HG02610 (cell line): ENCODE measurements at regions not wholly inside any gene's neighbourhood (a gene's known extent, or its start where the extent isn't known, plus 50 kb on each side); places are given as distances from the start of the nearest gene placed in this dataset.
"Not testable (repeated sequence)": the region's sequence is repeated elsewhere in the genome, so short reads cannot be mapped to it uniquely, and the experiment has no call there.

Experiments
- ATAC-seq: cut with Tn5 transposase; IDR thresholded peaks from one replicate; pipeline ENCODE4 v1.9.1; 2021; ENCODE audit warnings: mild to moderate bottlenecking, moderate library complexity; ENCODE audit not compliant: unreplicated experiment

GRCh38 chr14:83712418-83713129, 1817.4 kb upstream of the FLRT2 start:
- ATAC-seq, result no peak

- ATAC-seq, result no peak
These were observed 1816.2 kb upstream of the FLRT2 start for GRCh38 chr14:83713732-83714131.

GRCh38 chr14:83714151-83714550, 1815.8 kb upstream of the FLRT2 start:
- no peak for ATAC-seq

- ATAC-seq, result not testable (repeated sequence)
These were observed 1810.5 kb upstream of the FLRT2 start for GRCh38 chr14:83719435-83719834.

GRCh38 chr14:83733670-83734069, 1796.3 kb upstream of the FLRT2 start:
- ATAC-seq, result no peak

- ATAC-seq, result no peak
These were observed 1795.5 kb upstream of the FLRT2 start for GRCh38 chr14:83734431-83734830.

- ATAC-seq, result no peak
These were observed 1788.7 kb upstream of the FLRT2 start for GRCh38 chr14:83741269-83741668.

- ATAC-seq, result no peak
These were observed 1785.7 kb upstream of the FLRT2 start for GRCh38 chr14:83744224-83744623.

GRCh38 chr14:83744891-83745290, 1785.1 kb upstream of the FLRT2 start:
- ATAC-seq, result no peak

- no peak for ATAC-seq
These were observed 1783.6 kb upstream of the FLRT2 start for GRCh38 chr14:83746336-83746735.

- ATAC-seq, result no peak
These were observed 1772.0 kb upstream of the FLRT2 start for GRCh38 chr14:83757916-83758315.

- ATAC-seq, result no peak
These were observed 1765.0 kb upstream of the FLRT2 start for GRCh38 chr14:83764656-83765599.

- ATAC-seq, result no peak
These were observed 1752.4 kb upstream of the FLRT2 start for GRCh38 chr14:83777516-83777915.

- no peak for ATAC-seq
These were observed 1750.7 kb upstream of the FLRT2 start for GRCh38 chr14:83779266-83779665.

GRCh38 chr14:83780321-83780720, 1749.6 kb upstream of the FLRT2 start:
- no peak for ATAC-seq

GRCh38 chr14:83798421-83798820, 1731.5 kb upstream of the FLRT2 start:
- ATAC-seq, result no peak

- ATAC-seq, result no peak
These were observed 1730.7 kb upstream of the FLRT2 start for GRCh38 chr14:83799233-83799632.

GRCh38 chr14:83814896-83815295, 1715.0 kb upstream of the FLRT2 start:
- no peak for ATAC-seq

- no peak for ATAC-seq
These were observed 1713.2 kb upstream of the FLRT2 start for GRCh38 chr14:83816761-83817160.

- ATAC-seq, result no peak
These were observed 1704.1 kb upstream of the FLRT2 start for GRCh38 chr14:83825843-83826242.

GRCh38 chr14:83826838-83827237, 1703.1 kb upstream of the FLRT2 start:
- no peak for ATAC-seq

GRCh38 chr14:83827383-83827782, 1702.6 kb upstream of the FLRT2 start:
- no peak for ATAC-seq
